H1 (cell line): ENCODE measurements at regions not wholly inside any gene's neighbourhood (a gene's known extent, or its start where the extent isn't known, plus 50 kb on each side); places are given as distances from the start of the nearest gene placed in this dataset.

Experiments used
- CTCF ChIA-PET: fragments of 300-600 bp; sonication (Branson Sonifier 250); formaldehyde crosslinking; loops from one replicate; lab custom pipeline; 2021; ENCODE audit not compliant: partially characterized antibody; lab: Charles Lee
- POLR2A ChIA-PET: fragments of 300-600 bp; sonication (Branson Sonifier 250); formaldehyde crosslinking; loops from one replicate; lab custom pipeline; 2021; ENCODE audit warnings: inconsistent platforms; ENCODE audit not compliant: partially characterized antibody; lab: Charles Lee
- DNase-seq, 2 experiments: peaks; one replicate each; pipeline versions ENCODE4 v3.0.0 to v3.0.0-alpha.2; 2010 to 2022; ENCODE audit warnings: low spot score in 2 of 2, low read depth in 1 of 2, mixed read lengths in 1 of 2
- FAIRE-seq: peaks from 2 replicates; lab custom pipeline; 2011; peaks lifted over from hg19 to GRCh38; lab: Jason Lieb, UNC
- H2AFZ ChIP-seq: 2 replicates; pipeline ENCODE4 v1.8.1; 2012; ENCODE audit warnings: low read length, inconsistent platforms
- H2AK5ac ChIP-seq: 2 replicates; pipeline ENCODE4 v1.6.1; 2013; ENCODE audit warnings: low read depth, low read length
- H2BK120ac ChIP-seq: replicated peaks from 2 replicates; pipeline ENCODE3; 2013; ENCODE audit warnings: low read depth, low read length, inconsistent platforms
- H2BK12ac ChIP-seq: 2 replicates; pipeline ENCODE4 v1.6.1; 2013; ENCODE audit warnings: low read depth, low read length
- H2BK15ac ChIP-seq: 2 replicates; pipeline ENCODE4 v1.6.1; 2013; ENCODE audit warnings: low read length
- H2BK20ac ChIP-seq: 2 replicates; pipeline ENCODE4 v1.6.1; 2013; ENCODE audit warnings: low read length
- H2BK5ac ChIP-seq: 2 replicates; pipeline ENCODE4 v1.6.1; 2013; ENCODE audit warnings: low read depth, low read length
- H3K14ac ChIP-seq: 2 replicates; pipeline ENCODE4 v1.6.1; 2013; ENCODE audit warnings: inconsistent platforms; ENCODE audit not compliant: insufficient read length
- H3K18ac ChIP-seq: 2 replicates; pipeline ENCODE4 v1.6.1; 2013; ENCODE audit warnings: low read length; ENCODE audit errors: extremely low read depth
- H3K23ac ChIP-seq: 2 replicates; pipeline ENCODE4 v1.6.1; 2013; ENCODE audit warnings: inconsistent platforms; ENCODE audit not compliant: insufficient read length
- H3K23me2 ChIP-seq: 2 replicates; pipeline ENCODE4 v1.6.1; 2013; ENCODE audit warnings: low read depth, low read length
- H3K27ac ChIP-seq: 2 replicates; pipeline ENCODE4 v1.6.1; 2011; ENCODE audit warnings: low read depth, low read length, inconsistent platforms
- H3K27me3 ChIP-seq, 4 experiments: replicated peaks in 1 of 4; 1 replicate in 1 of 4; 2 replicates in 3 of 4; pipeline versions ENCODE4 v1.6.1 to v1.8.1; 2011 to 2013; ENCODE audit warnings: low read length in 3 of 4, mild to moderate bottlenecking in 3 of 4, inconsistent platforms in 2 of 4, mixed read lengths in 2 of 4, moderate library complexity in 1 of 4; ENCODE audit not compliant: control insufficient read depth in 3 of 4, insufficient read depth in 3 of 4; ENCODE audit errors: extremely low read depth in 1 of 4
- H3K36me3 ChIP-seq, 4 experiments: 2 replicates each; pipeline versions ENCODE4 v1.6.1 to v1.8.1; 2011 to 2013; ENCODE audit warnings: mild to moderate bottlenecking in 4 of 4, low read length in 3 of 4, moderate library complexity in 2 of 4, control low read depth in 1 of 4, inconsistent platforms in 1 of 4; ENCODE audit not compliant: insufficient read depth in 4 of 4, control insufficient read depth in 2 of 4
- H3K4ac ChIP-seq: replicated peaks from 2 replicates; pipeline ENCODE3; 2013; ENCODE audit warnings: low read length, low read depth, mixed read lengths, inconsistent platforms; ENCODE audit not compliant: insufficient read length
- H3K4me1 ChIP-seq, 4 experiments: replicated peaks in 1 of 4; 1 replicate in 1 of 4; 2 replicates in 3 of 4; pipeline versions ENCODE4 v1.6.1 to v1.8.1; 2011 to 2013; ENCODE audit warnings: low read length in 3 of 4, inconsistent platforms in 2 of 4, mixed read lengths in 1 of 4; ENCODE audit not compliant: insufficient read depth in 4 of 4, control insufficient read depth in 3 of 4
- H3K4me2 ChIP-seq, 2 experiments: 2 replicates each; pipeline versions ENCODE4 v1.6.1 to v1.8.1; 2011 to 2013; ENCODE audit warnings: low read depth in 2 of 2, low read length in 2 of 2, control low read depth in 1 of 2, inconsistent platforms in 1 of 2, mild to moderate bottlenecking in 1 of 2; ENCODE audit not compliant: insufficient read depth in 1 of 2
- H3K4me3 ChIP-seq, 4 experiments: fragments of 200-600, 300-600 bp in 1 of 4; sonication (generic), shearing (Covaris generic), sonication (Bioruptor Twin) in 1 of 4; 2 replicates each; pipeline versions ENCODE4 v1.5.1 to v1.8.1; 2011 to 2016; ENCODE audit warnings: low read length in 4 of 4, low read depth in 3 of 4, control low read depth in 2 of 4, inconsistent platforms in 2 of 4, mild to moderate bottlenecking in 2 of 4, mixed read lengths in 1 of 4, moderate library complexity in 1 of 4; ENCODE audit not compliant: insufficient read depth in 2 of 4; ENCODE audit errors: extremely low read depth in 1 of 4
- H3K56ac ChIP-seq: replicated peaks from 2 replicates; pipeline ENCODE3; 2013; ENCODE audit warnings: low read depth, mild to moderate bottlenecking, mixed read lengths, low read length, inconsistent platforms; ENCODE audit not compliant: insufficient read length
- H3K79me1 ChIP-seq: 2 replicates; pipeline ENCODE4 v1.6.1; 2013; ENCODE audit warnings: low read depth, low read length, control low read depth
- H3K79me2 ChIP-seq, 2 experiments: 2 replicates each; pipeline versions ENCODE4 v1.6.1 to v1.8.1; 2012 to 2013; ENCODE audit warnings: low read length in 2 of 2, mild to moderate bottlenecking in 2 of 2, inconsistent platforms in 1 of 2; ENCODE audit not compliant: insufficient read depth in 2 of 2, control insufficient read depth in 1 of 2
- H3K9ac ChIP-seq, 4 experiments: replicated peaks in 1 of 4; 1 replicate in 1 of 4; 2 replicates in 3 of 4; pipeline versions ENCODE4 v1.6.1 to v1.8.1; 2011 to 2013; ENCODE audit warnings: low read depth in 3 of 4, low read length in 3 of 4, control low read depth in 2 of 4, mild to moderate bottlenecking in 2 of 4, moderate library complexity in 2 of 4, inconsistent platforms in 1 of 4; ENCODE audit errors: extremely low read depth in 1 of 4
- H3K9me3 ChIP-seq, 2 experiments: 2 replicates each; pipeline versions ENCODE4 v1.6.1 to v1.8.1; 2012 to 2013; ENCODE audit warnings: mild to moderate bottlenecking in 2 of 2, moderate library complexity in 2 of 2, control low read depth in 1 of 2, inconsistent platforms in 1 of 2, low read depth in 1 of 2, low read length in 1 of 2, mixed read lengths in 1 of 2; ENCODE audit not compliant: insufficient read depth in 2 of 2
- H4K20me1 ChIP-seq, 2 experiments: replicated peaks in 1 of 2; 2 replicates each; pipeline versions ENCODE3 to v1.8.1; 2011 to 2013; ENCODE audit warnings: inconsistent platforms in 2 of 2, low read length in 2 of 2, mild to moderate bottlenecking in 1 of 2; ENCODE audit not compliant: insufficient read depth in 2 of 2, control insufficient read depth in 1 of 2
- H4K5ac ChIP-seq: 2 replicates; pipeline ENCODE4 v1.6.1; 2013; ENCODE audit warnings: low read length, low read depth, mixed read lengths, inconsistent platforms; ENCODE audit not compliant: insufficient read length
- H4K8ac ChIP-seq: 2 replicates; pipeline ENCODE4 v1.8.0; 2013; ENCODE audit warnings: mild to moderate bottlenecking, moderate library complexity, low read length, inconsistent platforms; ENCODE audit not compliant: insufficient read depth; ENCODE audit errors: extremely low read depth
- H4K91ac ChIP-seq: replicated peaks from 2 replicates; pipeline ENCODE3; 2013; ENCODE audit warnings: low read length, mixed read lengths, inconsistent platforms; ENCODE audit not compliant: insufficient read length
- BCL11A ChIP-seq, 2 experiments: IDR thresholded peaks; one replicate each; pipeline ENCODE4 v1.6.1; 2011; ENCODE audit warnings: low read depth in 2 of 2, low read length in 2 of 2, mild to moderate bottlenecking in 2 of 2
- CHD1 ChIP-seq: IDR thresholded peaks from 2 replicates; pipeline ENCODE4 v1.6.1; 2012; ENCODE audit warnings: low read depth, low read length, improper control_type of control experiment
- KDM5A ChIP-seq: fragments of 200-600 bp; IDR thresholded peaks from 2 replicates; pipeline ENCODE4 v1.7.1; 2012; ENCODE audit warnings: mild to moderate bottlenecking, low read length, inconsistent platforms, mixed read lengths
- POLR2A ChIP-seq, 2 experiments: IDR thresholded peaks; 1 replicate in 1 of 2; 2 replicates in 1 of 2; pipeline ENCODE4 v1.6.1; 2011; ENCODE audit warnings: low read depth in 2 of 2, low read length in 2 of 2, mild to moderate bottlenecking in 2 of 2; ENCODE audit errors: control extremely low read depth in 1 of 2
- RAD21 ChIP-seq, 2 experiments: IDR thresholded peaks in 1 of 2; conservative IDR thresholded peaks in 1 of 2; 2 replicates each; pipeline ENCODE4 v1.6.1; 2011; ENCODE audit warnings: low read depth in 2 of 2, low read length in 2 of 2, improper control_type of control experiment in 1 of 2, inconsistent platforms in 1 of 2, mild to moderate bottlenecking in 1 of 2, moderate library complexity in 1 of 2
- RNF2 ChIP-seq: fragments of 200-900, 300-1000 bp; sonication (generic); IDR thresholded peaks from 2 replicates; pipeline ENCODE4 v1.7.1; 2016; ENCODE audit warnings: borderline replicate concordance, low read depth, mild to moderate bottlenecking, antibody characterized with exemption, low read length; ENCODE audit not compliant: poor library complexity, severe bottlenecking; ENCODE audit errors: missing control alignments
- SIN3A ChIP-seq, 2 experiments: IDR thresholded peaks in 1 of 2; conservative IDR thresholded peaks in 1 of 2; 2 replicates each; pipeline ENCODE4 v1.6.1; 2011 to 2012; ENCODE audit warnings: low read length in 2 of 2, improper control_type of control experiment in 1 of 2, low read depth in 1 of 2, mild to moderate bottlenecking in 1 of 2
- SIRT6 ChIP-seq: IDR thresholded peaks from one replicate; pipeline ENCODE4 v1.7.1; 2012; ENCODE audit warnings: low read length, inconsistent platforms
- SIX5 ChIP-seq: IDR thresholded peaks from 2 replicates; pipeline ENCODE4 v1.6.1; 2011; ENCODE audit warnings: mild to moderate bottlenecking, low read depth, low read length
- SP1 ChIP-seq: IDR thresholded peaks from 2 replicates; pipeline ENCODE4 v1.6.1; 2011; ENCODE audit warnings: low read depth, low read length
- WGBS, 2 experiments: shearing (Covaris generic) in 1 of 2; methylation state at CpG; one replicate each; pipeline versions ENCODE4 v1.1.6 to v1.1.7; 2013 to 2015; ENCODE audit warnings: low lambda C conversion rate in 2 of 2, mixed read lengths in 2 of 2, inconsistent platforms in 1 of 2, low coverage in 1 of 2, missing lambda C conversion rate in 1 of 2; ENCODE audit not compliant: insufficient replicate concordance in 2 of 2, insufficient coverage in 1 of 2, insufficient read length in 1 of 2; ENCODE audit errors: extremely low coverage in 1 of 2, missing lambda C conversion rate in 1 of 2; 5-methylcytosine and 5-hydroxymethylcytosine counted together
- TF ChIP-seq, protein P1 (sequence below): IDR thresholded peaks from 2 replicates; pipeline ENCODE4 v1.6.1; 2012; ENCODE audit warnings: inconsistent platforms
- TF ChIP-seq, protein P2 (sequence below): IDR thresholded peaks from 2 replicates; pipeline ENCODE4 v1.6.1; 2011; ENCODE audit warnings: low read depth, mild to moderate bottlenecking, low read length; ENCODE audit not compliant: insufficient read depth

DNA sequence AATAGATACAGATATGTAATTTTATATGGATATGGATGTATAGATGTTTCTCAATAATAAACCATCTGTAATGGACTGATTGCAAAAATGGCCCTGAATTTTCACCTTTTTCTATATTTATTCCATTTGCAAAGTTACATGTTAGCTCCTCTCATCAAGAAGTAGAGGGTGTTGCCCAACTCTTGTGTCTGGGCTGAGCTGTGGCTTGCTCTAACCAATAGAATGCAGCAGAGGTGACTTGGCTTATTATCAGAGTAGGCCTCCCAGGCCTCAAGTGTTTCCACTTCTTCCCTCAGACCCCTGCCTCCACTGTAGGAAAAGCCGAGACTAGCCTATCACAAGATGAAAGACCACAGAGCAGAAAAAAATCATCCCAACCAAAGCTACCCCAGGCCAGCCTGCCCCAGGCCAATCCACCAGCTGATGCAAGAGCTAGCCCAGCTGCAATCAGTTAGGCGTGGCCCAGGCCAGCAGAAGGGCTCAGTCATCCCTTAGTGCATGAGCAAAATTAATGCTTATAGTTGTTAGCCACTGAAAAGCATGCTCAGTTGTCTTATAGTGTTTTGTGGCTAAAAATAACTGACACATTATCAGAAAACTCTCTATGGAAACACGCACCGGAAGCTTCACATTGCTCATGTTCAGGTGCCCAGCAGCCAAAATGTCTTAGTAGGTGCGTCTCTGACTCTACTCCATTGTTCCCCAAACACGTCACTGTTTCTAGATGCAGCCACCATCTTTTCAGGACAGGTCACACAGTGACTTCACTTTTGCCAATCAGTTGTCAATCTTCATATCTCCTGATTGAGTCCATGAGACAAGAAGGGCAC is 464.0 kb downstream of the FBXO15 start:
- ChIA-PET CTCF (interaction anchor here (0.9 kb wide), 1 partner anchor 35 kb away, joined by 3 read pairs; no protein-coding TSS in a partner anchor), POLR2A (no interaction called here)
- no peak overlapping the region for H3K4me3 ChIP-seq
- no peak overlapping the region for H3K56ac ChIP-seq
- H3K9me3 ChIP-seq, result no peaks in the 10 kb centered on the region
- no peaks in the 10 kb centered on the region for H3K79me1 ChIP-seq
- H4K5ac ChIP-seq, result no peak overlapping the region
- no peak overlapping the region for H2BK20ac ChIP-seq
- no peak overlapping the region for H3K14ac ChIP-seq
- no peak for FAIRE-seq
- H2BK120ac ChIP-seq, result no peak overlapping the region
- H3K27ac ChIP-seq, result no peak overlapping the region
- peaks cover 0 to 5% (median 0%) of the 10 kb centered on the region in 4 experiments; a peak in 3 of 7 replicates for H3K4me1 ChIP-seq
- H3K9ac ChIP-seq, result no peak overlapping the region
- peak overlapping the region; percentile 29; the same call in 1 of the 2 replicates for H2AFZ ChIP-seq
- no peak overlapping the region for H2AK5ac ChIP-seq
- H3K4ac ChIP-seq, result no peak overlapping the region
- no peak overlapping the region; the same call in 1 of the 2 replicates for H2BK5ac ChIP-seq
- no peaks in the 10 kb centered on the region for H3K79me2 ChIP-seq
- H4K8ac ChIP-seq, result no peak overlapping the region
- DNase-seq, result no peak
- no peak overlapping the region for H2BK15ac ChIP-seq
- H4K20me1 ChIP-seq, result no peaks in the 10 kb centered on the region
- no peaks in the 10 kb centered on the region for H3K23me2 ChIP-seq
- H3K36me3 ChIP-seq, result no peaks in the 10 kb centered on the region
- H4K91ac ChIP-seq, result no peak overlapping the region
- no peak overlapping the region for H3K4me2 ChIP-seq
- 89% methylated on average over 6 of the region's 6 CpGs; no CpG with 5 or more reads in 1 of the 2 experiments for WGBS, 2 experiments
- no peaks in the 10 kb centered on the region for H3K27me3 ChIP-seq
- H3K18ac ChIP-seq, result no peak overlapping the region
- no peak overlapping the region for H2BK12ac ChIP-seq
- no peak overlapping the region for H3K23ac ChIP-seq
- no peak for TF ChIP-seq RAD21 (IDR thresholded peaks at IDR 0.05 in 1 of 2, conservative IDR thresholded peaks at IDR 0.05 in 1 of 2; ENCODE audit: low read depth in 2 of 2, low read length in 2 of 2)
- no peak for TF ChIP-seq RNF2
- no peak for TF ChIP-seq CHD1
- TF ChIP-seq, protein P1, sequence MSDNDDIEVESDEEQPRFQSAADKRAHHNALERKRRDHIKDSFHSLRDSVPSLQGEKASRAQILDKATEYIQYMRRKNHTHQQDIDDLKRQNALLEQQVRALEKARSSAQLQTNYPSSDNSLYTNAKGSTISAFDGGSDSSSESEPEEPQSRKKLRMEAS, result no peak
- no peak for TF ChIP-seq SP1
- TF ChIP-seq POLR2A (IDR thresholded peaks at IDR 0.05; ENCODE audit: control extremely low read depth in 1 of 2, low read depth in 2 of 2, low read length in 2 of 2), result no peak
- no peak for TF ChIP-seq SIN3A (conservative IDR thresholded peaks at IDR 0.05 in 1 of 2, IDR thresholded peaks at IDR 0.05 in 1 of 2; ENCODE audit: low read depth in 1 of 2, low read length in 2 of 2)
- TF ChIP-seq BCL11A (IDR thresholded peaks at IDR 0.05; ENCODE audit: low read depth in 2 of 2, low read length in 2 of 2), result no peak
- TF ChIP-seq KDM5A, result no peak
- TF ChIP-seq, protein P2, sequence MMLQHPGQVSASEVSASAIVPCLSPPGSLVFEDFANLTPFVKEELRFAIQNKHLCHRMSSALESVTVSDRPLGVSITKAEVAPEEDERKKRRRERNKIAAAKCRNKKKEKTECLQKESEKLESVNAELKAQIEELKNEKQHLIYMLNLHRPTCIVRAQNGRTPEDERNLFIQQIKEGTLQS, result no peak
- no peak for TF ChIP-seq SIX5
- TF ChIP-seq SIRT6, result no peak
